HK-2 (cell line): ENCODE measurements at regions not wholly inside any gene's neighbourhood (a gene's known extent, or its start where the extent isn't known, plus 50 kb on each side); places are given as distances from the start of the nearest gene placed in this dataset.

Experiments
- DNase-seq: peaks from one replicate; pipeline ENCODE4 v3.0.0-alpha.2; 2018; ENCODE audit not compliant: unreplicated experiment

DNA sequence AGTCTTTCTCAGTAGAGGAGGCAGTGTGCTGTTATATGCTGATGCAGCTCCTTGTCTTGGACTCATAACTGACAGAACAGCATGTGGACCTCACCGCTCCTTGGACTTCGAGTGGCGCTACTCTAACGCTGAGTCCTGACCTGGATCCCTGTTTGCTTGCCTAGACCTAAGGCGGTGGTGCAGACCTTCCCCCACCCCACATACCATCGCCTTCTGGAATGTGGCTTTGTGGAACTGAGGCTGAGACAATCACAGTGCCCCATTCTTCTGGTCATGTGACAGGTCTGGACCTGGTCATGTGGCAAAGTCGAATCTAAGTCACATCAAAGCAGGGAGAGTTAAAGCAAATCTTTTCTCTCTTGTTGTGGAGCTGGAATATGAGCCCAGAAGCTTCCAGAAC is 190.7 kb upstream of the MKI67 start:
- no peak for DNase-seq

DNA sequence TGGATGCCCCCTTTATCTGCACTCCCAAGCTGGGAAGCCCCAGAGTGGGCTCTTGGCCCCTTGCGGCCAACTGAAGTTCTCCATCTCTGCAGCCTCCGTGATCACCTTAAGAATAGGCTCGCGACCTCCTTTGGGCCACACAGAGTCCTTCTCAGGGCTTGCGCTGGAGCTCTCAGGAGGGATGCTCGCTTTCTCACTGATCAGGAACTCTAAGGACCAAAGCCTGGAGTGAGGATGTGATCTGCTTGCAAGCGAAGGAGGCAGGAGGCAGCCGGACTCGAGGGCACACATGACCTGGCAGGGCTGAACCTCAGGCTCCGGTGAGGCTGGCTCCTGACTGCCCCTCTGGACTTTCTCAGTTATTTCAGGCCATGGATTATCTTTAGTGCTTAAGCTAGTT is 192.1 kb upstream of the MKI67 start:
- no peak for DNase-seq

DNA sequence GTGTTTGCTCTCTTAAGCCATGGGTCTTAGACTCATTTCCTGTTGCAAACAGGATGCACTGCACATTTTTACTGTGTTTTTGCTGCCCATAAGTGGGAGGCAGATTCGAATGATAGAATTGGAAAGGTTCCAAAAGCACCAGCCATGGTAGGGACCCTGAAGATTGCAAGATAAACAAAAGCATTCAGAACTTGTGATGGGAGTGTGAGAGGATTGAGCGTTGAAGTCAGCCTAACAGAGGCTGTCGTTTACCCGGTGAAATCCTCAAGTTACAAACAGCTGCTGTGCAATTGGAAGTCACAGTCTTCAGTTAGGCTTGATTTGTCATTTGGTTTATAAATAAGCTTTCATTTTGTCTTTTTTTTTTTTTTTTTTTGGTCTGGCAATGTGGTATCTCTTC is 192.7 kb upstream of the MKI67 start:
- no peak for DNase-seq

DNA sequence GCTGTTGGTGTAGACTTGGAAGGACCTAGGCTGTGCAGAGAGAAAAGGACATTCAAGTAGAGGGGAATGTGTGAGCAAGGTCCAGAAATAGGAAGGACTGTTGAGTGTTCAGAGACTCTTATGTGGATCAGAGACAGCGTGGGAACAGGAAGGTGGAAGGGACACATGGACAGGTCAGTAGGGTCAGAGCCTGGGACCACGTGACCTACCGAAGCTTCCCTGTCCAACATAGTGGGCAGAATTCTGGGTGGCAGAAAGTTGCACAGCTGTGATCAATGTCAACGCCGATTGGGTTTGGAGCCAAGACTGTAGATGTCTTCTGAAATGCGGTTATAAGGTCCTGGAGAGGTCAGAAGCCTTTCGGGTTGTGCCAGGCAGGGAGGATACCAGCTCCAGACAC is 195.9 kb upstream of the MKI67 start:
- DNase-seq: no peak

DNA sequence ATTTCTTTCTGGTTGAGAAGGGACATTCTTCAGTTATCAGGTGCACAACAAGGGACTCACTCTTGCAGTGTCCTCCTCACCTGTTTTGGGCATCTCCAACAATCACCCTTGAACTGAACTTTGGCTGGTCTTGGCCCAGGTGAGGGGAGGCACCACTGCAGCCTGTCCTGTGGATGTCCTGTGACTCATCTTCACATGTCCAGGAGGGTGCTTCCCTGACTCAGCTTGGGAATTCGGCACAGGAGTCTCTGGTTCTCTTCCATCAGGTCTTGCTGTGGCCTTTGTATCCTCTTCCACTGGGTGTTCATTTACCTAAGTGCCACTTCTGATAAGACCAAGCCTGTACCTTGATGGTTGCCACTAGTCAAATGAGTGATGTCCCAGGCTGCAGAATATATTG is 196.7 kb upstream of the MKI67 start:
- no peak for DNase-seq

DNA sequence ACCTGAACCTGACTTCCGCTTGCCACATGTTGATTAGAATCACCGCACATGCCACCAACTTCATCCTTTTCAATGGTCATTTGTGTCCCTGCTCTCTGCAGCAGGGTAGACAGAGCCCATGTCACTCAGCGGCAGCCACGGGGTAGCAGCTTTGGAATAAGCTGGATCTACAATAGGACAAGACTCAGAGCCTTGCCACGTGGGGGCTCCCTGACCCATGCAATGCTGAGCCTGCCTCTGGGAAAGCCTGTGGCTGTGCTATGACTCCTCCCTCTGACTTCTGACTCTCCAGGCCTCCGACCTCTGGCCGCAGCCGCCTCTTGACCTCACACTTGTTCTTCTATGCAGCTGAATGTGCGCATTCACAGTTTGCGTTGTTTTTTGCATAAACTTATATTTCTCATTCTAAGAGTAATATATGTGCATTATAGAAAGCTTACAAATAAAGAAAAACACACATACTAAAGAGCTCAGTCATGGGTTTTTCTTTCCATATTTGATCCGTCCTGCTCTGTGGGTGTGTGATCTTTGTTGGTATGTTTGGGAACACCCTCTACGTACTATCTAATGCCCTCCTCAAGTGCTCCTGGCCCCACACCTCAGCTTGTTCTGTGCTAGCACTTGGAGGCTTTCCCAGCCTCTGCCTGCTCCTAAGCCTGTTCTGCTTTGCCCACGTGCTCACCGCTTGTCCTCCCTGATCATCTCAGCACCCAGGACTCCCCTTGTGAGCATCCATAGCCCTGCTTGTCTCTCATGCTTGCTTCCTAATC is 198.0 kb upstream of the MKI67 start:
- no peak for DNase-seq

DNA sequence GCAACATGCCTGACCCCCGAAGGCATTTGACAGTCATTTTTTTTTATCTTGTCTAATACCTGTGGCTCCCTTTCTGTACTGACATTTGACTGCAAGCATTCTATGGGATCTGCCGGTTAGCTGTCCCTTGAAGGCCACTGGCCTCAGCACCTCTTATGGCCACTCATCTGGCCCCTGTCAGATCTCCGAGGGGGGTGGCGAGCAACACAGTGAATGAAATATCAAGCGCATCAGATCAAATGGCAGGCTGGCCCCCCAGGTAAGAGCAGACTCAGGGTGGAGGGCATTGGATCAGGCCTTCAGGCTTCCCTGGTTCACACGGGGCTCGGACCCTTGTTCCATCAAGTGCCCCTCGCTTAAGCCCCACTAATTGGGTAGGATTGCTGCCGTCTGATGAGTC is 199.6 kb upstream of the MKI67 start:
- DNase-seq: no peak

DNA sequence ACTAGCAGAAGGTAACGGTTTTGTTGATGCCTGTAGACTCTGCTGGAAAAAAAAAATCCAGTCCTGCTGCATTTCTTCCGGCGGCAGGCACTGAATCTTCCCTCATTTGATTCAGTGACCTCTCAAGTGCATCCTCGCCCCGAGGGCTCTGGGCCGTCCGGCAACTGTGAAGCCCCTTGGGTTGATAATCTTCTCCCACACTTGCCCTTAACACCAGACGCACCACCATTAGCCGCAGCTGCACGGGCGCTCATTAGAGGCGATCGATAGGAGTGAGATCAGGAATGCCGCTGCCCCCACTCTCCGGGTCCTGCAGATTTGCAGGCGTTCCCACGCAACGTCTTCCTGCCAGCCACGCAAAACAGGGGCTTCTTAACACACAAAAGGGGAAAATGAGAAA is 200.0 kb upstream of the MKI67 start:
- DNase-seq: no peak

DNA sequence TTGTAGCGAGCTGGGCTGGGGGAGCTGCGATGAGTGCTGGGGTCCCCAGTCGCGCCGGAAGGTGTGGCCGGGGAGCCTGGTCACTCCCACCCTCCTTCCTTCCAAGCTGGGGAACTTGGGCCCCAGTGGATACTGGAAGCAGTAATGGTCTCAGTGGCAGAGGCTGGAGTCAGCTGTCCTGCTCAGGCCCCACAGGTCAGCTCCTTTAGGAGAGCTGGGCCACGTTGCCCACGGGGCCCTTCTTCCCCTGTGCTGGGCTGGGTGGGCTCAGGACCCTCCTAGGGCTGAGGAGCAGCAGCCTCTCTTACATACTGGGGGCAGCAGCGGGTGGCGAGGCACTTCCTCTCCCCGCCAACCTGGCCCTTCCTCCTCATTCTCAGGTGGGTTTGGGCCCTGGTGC is 200.6 kb upstream of the MKI67 start:
- DNase-seq: no peak

DNA sequence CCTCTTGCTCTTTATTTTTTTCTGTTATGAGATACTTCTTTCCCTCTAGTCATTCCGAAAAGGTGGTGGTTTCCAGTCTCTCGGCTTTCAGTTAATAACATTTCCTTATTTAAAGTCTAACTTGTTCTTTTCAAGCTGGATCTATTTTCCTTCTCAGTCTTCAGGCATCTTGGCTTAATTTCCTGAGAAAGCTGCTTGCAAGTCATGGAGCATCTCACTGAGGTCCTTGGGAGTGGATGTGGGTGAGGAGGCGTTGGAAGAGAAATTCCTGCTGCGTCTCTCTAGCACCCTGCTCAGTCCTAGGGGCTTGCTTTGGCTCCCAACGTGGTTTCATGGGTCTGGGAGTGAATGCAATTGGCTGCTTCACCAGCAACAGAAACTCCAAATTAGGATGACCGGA is 210.2 kb upstream of the MKI67 start:
- no peak for DNase-seq

DNA sequence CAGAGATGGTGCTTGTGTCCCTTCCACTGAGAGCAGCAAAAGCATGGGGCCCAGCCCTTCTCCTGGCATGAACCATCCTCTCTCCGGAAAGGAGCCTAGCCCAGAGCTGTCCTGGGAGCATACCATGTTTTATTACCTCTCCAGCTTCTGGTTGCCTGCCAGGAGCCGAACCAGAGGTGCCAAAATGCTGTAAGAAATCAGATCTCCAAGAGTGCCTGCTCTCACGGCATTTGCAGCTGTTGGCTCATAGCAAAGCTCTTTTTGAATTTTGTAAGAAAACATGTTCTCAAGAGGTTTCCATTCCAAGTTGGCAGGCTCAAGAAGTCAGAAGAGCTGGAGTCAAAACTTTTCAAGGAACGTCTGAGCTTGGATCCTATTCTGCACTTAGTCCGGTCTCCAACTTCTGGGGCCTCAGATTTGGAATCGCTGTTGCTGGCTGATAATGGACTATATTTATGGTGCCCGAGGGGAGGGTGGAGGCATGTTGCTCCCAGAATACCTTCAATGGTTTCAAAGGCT is 211.7 kb upstream of the MKI67 start:
- no peak for DNase-seq

DNA sequence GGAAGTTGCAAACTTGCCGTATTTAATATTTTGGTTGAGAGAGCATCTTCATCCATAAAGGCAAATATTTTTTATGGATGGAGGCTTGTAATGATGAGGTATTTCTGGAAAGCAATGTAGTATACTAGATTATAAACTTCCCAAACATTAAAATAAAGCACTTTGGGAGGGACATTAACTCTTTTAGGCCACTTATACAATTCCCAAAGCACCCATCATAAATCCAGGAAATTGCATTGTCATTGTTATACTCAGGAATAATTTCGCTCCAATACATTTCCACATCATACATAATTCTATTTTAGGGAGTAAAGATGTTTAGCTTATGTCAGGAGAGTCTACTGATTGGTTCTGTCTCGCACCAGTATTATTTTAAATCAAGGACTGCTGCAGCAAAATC is 212.7 kb upstream of the MKI67 start:
- no peak for DNase-seq

DNA sequence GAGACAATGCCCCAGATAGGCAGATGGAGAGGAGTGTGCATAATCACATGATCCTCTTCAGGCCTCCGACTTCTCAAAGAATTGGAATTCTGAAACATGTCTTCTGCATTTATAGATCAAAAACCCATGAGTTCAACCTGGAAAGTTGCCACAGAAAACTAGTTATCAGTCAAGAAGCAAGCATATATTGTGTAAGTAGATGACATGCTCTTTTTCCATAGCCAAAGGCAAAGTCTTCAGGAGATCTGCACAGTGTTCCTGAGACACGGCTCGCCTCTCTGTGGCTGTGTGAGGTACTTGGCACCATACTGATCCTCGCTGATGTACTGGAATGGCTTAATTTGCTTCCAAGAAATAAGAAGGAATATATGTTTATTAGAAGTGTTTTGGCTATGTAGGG is 213.5 kb upstream of the MKI67 start:
- no peak for DNase-seq

DNA sequence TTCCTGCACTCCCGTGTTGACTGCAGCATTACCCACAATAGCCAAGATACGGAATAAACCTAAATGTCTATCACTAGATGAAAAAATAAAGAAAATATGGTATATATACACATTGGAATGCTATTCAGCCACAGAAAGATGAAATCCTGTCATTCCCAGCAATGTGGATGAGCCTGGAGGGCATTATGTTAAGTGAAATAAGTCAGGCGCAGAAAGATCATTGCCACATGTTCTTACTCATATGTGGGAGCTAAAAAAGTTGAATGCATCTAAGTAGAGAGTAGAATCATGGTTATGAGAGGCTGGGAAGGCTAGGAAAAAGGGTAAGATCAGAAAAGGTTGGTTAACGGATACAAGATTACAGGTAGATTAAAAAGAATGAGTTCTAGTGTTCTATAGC is 219.1 kb upstream of the MKI67 start:
- DNase-seq: no peak

DNA sequence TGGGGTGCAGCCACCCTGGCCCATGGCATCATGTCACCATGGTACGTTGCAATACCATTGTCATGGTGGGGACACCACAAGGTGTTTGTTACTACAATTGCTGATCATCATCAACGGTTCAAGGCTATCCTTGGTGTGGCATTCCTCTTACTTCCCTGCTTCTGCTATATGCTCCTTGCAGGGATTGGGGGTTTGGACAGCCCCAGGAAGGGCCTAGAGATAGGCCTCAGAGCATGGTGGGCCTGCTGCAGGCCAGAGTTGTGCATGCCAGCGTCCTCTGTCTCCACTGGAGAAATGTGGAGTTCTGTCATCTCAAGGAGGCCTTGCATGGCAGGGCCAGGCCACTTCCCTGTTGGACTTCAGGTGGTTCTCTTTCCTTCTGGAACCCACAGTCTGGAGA is 234.6 kb upstream of the MKI67 start:
- no peak for DNase-seq

DNA sequence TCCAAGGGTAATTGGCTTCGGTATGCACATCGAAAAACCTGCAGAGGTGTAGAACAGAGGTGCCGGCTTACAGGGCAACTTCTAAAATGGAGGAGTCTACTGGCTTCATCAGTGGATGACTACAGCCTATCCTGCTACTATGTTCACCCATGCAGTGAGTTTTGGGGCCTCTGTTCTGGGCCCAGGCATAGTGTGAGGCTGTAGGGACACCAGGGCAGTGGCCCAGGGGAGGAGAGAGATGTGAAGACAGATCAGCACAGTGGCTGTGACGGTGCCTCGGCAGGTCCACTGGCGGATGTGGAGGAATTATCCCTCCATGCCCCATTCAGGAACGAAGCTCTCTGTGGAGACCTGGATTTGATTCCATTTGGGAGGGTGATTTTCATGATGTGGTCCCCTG is 235.3 kb upstream of the MKI67 start:
- no peak for DNase-seq

DNA sequence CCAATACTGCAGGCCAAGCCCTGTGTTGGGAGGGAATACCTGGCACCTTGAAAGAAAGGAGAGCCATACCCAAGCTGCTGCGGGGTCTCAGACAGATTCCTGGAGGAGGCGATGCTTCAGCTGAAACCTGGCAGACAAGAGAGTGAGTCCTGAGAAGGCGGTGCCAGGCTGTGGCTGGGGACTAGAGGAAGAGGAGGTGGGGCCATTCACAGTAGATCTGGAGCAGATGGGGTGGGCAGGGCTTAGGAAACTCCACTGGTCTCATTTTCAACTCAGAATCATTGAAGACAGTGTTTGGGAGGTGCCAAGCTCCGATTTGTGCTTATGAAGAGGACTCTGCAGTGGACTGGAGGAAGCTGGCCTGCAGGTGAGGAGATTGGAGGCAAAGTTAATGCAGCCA is 236.3 kb upstream of the MKI67 start:
- no peak for DNase-seq

DNA sequence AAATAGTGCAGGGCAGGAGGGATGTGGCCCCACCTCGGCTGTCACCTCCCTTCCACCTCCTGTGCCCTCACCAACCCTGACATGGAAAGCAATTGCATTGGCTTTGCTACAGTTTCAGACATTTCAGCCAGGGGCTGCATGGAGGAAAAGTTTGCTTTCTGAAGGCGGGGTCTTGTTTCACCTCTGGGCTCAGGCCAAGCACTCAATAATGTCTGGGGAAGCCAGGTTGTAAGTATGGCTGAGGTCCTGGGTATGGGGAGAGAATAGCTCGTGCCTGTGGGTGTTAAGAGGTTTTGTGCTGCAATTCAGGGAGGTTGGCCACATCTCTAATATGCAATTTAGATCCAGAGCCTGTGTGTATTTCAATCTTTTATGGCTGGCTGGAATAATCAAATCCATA is 238.4 kb upstream of the MKI67 start:
- no peak for DNase-seq

DNA sequence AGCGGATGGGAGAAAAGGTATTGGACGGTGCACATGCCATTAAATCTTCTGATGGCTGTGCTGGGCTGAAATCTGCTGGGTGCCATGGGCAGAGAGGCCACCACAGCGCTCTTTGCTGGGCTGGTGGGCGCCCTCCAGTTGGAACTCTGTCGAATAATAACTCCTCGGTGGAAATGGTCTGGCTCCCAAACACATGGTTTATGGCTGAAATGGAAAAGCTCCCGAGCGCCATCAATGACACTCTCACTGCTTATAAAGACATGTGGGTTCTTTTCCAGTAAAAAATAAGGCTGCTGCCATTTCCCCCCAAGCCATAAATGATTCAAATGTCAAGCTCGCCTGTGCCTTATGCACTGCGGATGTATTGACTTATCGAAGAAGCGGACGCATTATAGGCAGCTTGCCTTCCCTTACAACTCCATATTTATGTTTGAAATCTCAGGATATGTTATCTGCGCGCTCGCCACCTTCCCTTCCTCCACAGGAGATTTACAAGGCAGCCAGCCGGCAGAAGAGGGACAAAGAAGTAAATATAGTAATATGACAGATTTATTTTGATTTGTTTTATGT is 239.0 kb upstream of the MKI67 start:
- DNase-seq: no peak

DNA sequence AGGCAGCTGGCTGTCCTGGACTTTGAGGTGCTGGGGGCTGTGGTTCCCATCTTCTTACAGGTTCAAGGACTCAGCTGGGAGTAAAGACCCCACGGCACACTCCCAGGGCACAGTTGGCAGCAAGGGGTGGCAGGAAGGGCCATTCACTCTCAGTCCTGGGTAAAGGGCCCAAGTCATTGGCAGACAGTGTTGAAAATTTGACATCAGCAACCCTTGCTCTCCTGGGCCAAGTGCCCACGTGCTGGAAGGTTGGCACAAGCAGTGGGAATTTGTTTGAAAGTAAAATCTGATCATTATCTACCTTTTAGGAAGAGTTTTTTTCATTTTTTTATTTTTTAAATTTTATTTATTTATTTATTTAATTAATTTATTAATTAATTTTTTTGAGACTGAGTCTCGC is 241.6 kb upstream of the MKI67 start:
- DNase-seq: no peak

DNA sequence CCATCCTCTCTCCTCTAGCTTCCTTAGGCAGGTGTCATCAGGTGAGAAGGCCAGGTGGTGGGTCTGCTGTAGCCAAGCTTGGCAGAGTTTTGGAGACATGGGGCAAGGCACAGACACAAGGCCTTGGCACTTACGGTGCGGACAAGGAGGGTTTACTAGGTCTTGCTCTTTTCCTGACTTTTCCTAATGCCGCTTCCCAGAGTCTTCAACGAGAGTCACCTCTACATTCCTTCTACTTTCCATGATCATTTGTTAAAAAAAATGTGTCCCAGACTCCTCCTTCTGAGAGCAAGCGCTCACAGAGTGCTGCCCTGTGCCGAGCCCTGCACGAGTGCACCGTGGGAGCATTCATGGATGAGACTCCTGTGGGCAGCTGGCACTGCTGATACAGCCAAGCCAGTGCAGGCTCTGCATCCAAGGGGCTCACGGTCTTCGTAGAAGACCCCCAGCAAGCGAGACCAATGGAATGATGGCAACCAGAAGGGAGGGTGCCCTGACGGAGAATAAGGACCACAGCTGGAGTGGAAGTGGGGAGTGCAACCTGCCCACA is 243.0 kb upstream of the MKI67 start:
- no peak for DNase-seq

DNA sequence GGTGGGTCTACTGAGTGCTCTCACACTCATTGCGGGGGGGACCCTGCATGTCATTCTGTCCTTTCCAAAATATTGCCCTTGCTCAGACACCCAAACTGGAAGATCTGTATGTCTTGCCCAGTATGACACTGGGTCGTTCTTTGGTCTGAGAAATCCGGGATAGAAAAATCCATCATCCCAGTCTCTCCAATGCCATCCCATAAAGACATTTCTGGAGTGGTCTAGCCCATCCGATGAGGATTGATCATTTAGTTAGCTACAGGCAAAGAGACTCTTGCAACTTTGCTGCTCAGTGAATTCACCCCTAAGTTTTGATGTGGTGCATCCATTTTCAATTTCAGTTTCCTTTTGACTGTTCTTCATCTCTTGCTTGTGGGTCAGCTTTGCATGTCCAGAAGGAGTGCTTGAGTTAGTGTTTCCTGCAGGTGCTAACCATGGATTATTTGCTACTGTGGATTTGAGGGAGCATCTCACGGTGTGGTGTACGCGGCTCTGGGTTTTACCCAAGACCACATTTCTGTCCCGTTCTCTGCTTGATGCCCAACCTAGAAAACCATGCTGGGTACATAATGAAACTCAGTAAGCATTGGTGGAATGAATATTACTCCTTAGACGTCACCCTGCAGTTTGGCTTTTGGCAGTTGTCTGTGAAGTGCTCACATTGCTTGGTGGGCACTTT is 247.0 kb upstream of the MKI67 start:
- DNase-seq: no peak

DNA sequence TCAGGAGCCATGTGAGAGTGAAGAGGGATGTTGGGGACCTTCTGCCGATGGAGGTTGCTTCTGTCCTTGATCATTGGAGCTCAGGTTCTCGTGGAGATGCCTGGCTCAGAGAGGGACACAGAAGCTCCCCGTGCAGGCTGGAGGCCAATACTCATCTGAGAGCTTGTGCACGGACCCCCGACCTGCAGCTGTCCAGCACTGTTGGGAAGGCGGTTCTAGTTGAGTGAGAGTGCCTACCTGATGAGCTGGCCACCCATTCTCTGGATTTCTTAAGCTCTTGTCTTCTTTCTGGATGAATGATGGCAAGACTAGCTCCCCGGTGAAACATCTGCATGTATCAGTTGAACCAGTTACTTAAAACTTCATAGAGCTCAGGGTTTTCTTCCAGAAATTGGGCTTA is 247.6 kb upstream of the MKI67 start:
- DNase-seq: no peak
